GM18519 (cell line): ENCODE measurements at regions not wholly inside any gene's neighbourhood (a gene's known extent, or its start where the extent isn't known, plus 50 kb on each side); places are given as distances from the start of the nearest gene placed in this dataset.

ENCODE experiments used
- ATAC-seq: cut with Tn5 transposase; IDR thresholded peaks from one replicate; pipeline ENCODE4 v1.9.1; 2021; ENCODE audit warnings: mild to moderate bottlenecking, moderate library complexity; ENCODE audit not compliant: unreplicated experiment, low FRiP score

DNA sequence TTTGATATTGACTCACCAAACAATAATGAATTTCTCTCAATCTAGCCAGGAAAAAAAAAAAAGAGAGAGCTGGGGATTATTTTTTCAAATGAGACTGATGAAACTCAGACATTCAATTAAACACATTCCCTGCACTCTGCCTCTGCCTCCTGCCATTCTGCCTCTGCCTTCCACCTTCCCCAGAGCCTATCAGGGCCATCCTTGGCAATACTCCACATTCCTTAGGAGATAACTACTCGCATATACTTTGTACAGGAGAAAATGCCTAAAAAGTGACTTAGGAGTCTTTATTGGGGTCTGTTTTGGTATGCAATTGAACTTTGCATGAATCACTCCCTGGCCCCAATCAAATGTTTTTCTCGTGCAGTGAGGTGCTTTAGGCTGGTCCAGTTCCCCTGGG lies 246.6 kb upstream of the PLET1 start:
- ATAC-seq = no peak

DNA sequence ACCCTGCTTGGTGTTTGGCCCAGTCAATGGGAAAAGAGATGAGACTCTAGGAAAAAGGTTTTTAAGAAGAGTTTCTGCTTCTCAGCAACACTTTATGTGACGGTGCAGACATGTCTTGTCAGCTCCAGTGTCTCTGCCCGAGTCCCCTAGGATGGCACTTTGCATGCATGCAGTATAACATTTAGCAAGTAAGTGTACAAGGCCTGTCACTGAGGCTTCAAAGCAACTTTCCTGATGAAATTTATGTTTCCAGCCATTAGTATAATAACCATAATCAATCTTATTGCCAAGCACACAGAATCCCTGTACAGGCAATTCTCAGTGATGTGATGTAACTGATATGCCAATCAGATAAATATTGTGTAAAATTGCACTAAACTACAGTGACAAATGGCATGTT lies 248.1 kb upstream of the PLET1 start:
- ATAC-seq = no peak

DNA sequence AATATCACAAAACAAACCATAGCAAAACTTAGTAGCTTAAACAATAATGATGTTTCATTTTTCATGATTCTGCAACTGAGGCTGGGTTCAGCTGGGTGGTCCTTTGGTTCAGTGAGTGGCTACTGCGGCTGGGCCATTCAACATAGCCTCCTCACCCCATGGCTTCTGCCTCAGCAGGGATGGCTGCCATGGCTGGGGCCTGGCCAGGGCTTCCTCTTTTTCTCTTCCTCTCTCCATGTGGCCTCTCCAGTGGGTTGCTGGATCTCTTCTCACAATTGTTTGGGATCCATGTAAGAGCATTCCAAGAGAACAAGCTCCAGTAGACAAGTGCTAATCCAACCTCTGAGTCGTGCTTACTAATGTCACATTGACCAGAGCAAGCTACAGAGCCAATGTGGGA lies 248.6 kb upstream of the PLET1 start:
- no peak for ATAC-seq

DNA sequence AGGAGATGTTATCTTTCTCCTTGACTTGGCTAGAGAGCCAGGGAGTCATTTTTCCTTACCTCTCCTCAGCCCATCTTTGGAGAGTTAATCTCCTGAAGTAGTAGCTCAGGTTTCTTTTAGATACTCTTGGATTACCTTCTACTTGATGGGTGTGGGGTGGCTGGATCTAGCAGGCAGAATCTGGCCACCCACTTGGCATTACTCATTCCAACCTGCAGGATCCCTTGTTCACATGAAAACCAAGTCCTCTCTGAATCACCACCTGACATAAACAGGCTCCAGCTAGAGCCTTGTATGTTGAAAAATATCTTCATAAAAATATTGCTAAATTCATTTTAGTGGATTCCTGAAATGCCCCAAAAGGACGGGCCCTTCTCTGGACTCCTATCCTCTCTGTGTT lies 250.6 kb upstream of the PLET1 start:
- ATAC-seq = no peak

DNA sequence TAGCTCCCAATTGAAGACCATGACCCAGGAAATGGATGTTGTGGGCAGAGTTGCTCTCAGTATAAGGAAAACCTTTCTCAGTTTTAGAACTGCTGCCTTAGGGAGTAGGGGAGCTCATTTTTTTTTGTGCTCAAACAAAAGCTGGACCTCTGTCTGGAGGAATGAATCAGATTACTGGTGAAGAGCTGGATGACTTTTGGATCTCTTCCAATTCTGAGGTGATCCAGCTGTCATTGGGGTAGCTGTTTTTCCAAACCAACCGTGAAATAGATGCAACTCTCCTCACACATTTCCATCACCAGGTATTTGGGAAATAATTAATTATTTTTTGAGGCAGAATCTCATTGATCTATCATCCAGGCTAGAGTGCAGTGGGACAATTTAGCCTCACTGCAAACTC lies 251.3 kb upstream of the PLET1 start:
- no peak for ATAC-seq

DNA sequence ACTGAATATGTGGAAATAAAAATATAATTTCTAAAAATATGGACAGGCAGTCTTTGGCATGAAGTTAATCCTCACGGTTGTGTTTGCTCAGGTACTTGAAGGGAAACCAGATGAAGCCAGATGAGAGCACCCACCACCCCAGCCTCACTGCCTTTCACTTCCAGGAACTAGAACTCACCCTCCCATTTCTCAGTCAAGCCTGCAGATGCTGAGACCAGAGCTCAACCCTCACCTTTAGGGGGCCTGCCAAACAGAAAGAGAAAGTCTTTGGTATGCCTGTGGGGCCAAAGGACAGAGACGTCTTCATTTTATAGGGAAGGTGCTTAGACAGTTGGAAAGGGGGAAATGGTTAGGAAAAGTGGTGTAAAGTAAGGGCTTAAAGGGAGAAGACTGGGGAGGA lies 252.8 kb upstream of the PLET1 start:
- no peak for ATAC-seq

DNA sequence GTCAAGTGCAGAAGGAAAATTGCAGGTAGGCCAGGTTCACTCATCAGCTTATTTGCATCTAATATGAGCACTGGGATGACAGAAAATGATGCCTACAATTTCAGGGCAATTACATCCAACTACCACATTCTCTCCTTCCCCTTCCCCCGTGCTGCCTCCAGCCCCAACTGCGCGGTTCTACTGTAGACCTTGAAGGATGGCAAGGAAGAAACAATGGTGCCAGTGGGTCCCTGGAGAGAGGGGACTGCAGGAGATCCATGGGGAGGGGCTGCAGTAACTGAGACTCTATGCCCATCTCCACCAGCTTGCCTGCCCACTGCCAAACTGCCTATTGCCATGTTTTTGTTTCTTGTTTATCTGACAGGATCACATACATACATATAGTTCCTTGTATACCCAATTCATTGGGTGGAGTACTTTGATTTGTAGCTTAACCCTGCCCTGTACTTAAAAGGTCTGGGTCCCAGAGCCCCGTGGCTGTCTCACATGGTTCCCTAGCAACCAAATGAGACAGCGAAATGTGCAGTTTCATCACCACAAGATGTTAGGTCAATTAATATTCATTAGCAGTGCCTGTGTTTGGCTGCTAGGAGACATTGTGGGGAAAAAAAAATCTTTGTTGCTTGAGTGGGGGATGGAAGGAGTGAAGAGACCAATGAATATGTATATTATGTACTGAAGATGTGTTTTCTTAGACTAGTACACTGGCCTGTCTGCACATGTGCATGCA lies 253.5 kb upstream of the PLET1 start:
- no peak for ATAC-seq

DNA sequence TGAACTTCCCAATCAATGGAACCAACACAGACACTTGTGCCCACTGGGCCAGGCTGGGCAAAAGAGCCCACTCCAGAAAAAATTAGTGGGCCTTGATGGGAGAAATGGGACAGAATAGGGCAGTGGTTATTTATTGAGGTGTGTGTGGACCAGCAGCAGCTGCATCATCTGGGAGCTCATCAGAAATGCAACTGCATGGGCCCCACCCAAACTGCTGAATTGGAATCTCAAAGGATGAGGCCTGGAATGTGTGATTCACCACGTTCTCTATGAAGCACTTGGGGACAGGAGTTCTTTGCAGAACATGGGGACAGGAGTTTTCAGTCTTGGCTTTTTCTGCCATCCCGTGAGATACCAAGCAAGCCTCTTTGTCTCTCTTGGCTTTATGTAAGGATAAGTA lies 255.6 kb upstream of the PLET1 start:
- ATAC-seq = no peak

DNA sequence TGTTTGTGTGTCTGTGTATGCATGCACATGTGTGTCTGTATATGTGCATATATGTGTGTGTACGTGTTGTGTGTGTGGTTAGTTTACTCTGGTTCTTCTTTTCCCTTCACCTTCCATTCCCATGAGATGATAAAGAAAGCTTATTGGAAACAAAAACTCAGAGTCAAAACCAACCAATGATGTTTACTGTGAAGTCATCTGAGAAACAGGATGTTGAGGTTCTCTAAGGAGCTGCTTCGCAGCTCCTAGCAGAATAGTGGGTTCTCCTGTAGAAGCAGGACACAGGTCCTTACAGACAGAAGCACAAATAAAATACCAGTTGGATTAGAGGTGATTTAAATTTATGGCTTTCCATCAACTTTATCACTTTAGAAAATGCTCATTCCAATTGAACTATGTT lies 256.1 kb upstream of the PLET1 start:
- no peak for ATAC-seq

DNA sequence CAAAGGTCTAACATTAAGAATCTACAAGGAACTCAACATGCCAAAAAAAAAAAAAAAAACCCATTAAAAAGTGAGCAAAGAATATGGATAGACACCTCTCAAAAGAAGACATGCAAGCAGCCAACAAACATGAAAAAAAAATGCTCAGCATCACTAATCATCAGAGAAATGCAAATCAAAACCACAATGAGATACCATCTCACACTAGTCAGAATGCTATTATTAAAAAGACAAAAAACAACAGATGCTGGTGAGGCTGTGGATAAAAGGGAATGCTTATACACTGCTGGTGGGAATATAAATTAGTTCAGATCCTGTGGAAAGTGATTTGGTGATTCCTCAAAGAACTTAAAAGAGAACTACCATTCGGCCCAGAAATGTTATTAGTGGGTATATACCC lies 257.7 kb upstream of the PLET1 start:
- no peak for ATAC-seq

DNA sequence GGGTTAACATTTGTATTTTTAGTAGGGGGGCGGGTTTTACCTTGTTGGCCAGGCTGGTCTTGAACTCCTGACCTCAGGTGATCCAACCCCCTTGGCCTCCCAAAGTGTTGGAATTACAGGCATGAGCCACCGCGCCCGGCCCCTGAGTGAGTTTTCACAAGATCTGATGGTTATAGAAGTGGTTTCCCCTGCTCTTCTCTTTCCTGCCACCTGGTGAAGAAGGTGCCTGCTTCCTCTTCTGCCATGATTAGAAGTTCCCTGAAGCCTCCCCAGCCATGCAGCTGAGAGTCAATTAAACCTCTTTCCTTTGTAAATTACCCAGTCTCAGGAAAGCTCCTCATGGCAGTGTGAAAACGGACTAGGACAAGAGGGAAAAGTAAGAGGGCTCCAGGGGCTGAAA lies 259.1 kb upstream of the PLET1 start:
- ATAC-seq = no peak

DNA sequence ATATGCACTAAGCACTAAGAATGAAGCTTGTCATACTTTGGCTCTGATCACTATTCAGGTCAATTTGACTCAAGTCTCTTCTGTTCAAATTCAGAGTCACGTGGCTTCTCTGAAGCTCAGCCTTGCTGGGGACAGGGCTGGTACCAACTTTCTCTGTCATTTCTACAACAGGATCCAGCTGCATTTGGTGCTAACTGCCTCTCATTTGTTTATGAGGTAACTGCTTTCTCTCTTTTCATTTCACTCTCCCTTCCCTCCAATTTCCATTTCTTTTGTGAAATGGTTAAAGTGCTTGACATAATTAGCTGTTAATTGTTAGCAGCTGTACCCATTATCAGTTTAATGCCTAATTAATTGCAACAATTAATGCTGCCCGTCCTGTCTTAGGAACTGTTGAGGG lies 259.7 kb upstream of the PLET1 start:
- no peak for ATAC-seq

DNA sequence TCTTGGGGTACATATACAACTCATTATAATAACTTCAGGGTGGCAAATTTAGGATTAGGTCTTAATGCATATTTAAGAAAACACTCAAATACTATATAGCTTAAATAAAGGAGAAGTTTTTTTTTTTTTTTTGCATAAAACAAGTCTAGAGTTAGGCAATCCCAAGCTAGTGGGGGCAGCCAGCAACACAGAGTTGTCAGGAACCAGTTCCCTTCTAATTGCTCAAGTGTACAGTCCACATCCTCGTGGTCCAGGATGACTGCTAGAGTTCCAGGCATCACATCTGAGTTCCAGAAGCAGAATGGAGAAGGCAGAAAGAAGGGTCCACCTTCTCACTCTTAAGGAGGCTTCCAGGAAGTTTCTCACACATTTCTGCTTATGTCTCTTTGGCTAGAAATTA lies 261.9 kb upstream of the PLET1 start:
- no peak for ATAC-seq

DNA sequence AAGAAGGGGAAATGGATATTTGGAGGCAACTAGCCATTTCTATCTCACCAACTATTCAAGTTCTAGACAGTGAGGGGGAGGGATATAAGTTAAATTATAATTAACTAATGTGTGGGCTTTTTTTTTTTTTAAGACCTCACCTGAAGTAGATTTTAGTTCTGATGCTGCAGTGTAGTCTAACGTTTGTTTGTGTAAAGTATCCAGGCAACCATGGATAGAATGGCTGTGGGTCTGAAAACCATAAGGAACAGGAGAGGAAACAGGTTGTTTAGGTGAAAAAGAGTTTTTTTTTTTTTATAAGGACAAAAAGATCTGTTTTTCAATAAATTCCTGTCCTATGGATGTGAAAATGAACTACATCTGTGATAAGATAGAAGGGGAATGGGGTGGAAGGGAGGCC lies 262.4 kb upstream of the PLET1 start:
- no peak for ATAC-seq

DNA sequence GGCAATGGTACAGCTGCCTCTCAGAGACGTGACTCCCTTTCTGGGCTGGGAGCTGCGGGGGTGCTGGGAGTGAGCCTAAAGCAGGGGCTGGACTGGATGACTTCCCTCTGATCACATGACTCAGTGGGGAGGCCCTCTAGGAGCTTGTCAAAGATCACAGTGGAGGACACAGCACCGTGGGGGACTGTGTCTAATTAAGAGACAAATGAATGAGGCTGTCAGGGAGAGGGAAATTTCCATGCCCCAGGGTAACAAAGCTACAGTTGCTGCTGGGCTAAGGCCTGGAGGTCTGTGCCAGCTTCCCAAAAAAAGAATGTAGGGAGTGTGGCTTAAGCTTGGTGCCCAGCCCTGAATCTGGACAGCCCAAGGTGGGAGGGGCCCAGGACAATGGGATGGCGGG lies 262.8 kb upstream of the PLET1 start:
- ATAC-seq = no peak

DNA sequence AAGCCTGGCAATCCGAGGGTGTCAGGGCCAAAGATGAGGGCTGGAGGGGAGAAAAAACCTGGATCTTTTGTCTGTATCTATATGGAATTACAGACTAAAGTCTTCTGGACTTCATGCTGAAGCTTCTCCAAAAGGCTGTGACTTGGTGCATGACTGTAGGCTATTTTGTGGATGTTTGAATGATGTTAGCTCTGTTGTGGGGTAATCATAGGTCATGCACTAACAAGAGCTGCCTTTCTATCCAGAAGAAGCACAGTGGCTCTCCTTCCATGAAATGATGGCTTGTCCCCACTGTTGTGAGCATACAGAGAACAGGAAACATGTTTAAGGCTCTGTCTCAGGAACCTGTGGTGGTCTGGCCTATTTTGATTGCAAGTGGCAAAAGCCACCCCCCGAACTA lies 263.3 kb upstream of the PLET1 start:
- ATAC-seq = no peak

DNA sequence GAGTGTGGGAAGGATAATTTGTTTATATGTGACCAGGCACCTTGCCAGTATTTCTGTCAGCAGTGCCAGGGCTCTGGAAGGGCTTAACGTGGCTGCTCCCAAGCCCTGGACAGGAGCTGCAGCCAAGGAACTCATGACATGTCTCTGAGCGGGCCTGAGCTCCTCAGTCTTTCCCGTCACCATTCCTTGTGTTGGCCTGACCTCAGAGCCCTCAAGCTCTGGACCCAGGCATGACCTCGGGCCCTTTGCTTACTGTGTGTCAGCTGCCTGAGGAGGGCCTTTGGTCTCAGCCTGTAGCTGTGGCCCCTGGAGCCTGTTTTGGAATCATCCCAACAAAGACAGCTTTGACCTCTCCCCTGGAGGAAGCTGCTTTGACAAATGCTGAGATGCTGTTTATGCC lies 264.1 kb upstream of the PLET1 start:
- ATAC-seq = no peak

DNA sequence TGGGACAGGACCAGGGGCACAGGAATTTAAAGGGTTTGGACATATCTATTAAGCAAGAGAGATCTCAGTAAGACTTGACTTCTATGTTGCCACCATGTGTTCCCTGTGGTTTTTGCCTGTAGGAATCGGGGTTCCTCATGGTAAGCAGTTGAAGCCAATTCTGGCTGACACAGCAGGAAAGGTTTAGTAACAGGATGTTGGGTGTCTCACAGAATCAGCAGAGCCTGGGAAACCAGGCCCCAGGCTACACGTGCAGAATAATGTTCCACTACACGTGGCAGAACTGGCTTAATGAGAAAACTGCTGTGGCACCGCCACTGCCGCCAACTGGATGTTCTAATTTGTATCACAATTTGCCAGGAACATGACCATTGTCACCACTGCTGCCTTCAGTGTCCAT lies 264.6 kb upstream of the PLET1 start:
- no peak for ATAC-seq

DNA sequence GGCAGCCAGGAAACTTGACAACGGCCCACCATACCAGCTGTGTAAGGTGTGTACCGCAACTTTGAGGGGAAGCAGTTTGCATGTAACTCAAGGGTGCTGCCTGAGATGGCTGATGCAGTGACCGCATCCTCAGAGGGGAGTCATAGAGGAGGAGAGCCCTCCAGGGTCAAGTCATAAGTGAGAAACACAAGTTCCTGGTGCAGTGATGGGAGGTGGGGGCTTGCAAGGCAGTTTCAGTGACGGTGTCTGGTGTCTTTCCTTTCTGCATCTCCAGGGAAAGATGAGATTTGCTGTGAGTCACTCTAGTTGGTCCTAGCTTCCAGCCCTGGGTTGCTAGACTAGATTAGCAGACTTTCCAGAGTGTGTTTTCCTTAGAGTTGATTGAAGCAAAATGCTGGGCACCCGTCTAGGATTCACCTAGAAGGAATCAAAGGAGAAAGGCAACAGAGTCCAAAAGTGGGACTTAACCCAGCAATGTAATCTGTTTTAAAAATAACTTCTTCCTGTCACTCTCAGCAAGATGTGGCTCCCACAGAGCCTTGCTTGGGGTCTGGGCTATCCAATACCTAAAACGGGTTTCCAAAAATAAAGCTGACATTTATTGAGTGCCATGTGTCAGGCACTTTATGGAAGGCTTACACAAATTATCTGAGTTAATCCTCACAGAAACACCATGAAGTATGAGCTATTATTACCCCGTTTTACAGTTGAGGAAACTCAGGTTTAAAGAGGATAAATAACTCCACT lies 265.4 kb upstream of the PLET1 start:
- ATAC-seq = no peak

DNA sequence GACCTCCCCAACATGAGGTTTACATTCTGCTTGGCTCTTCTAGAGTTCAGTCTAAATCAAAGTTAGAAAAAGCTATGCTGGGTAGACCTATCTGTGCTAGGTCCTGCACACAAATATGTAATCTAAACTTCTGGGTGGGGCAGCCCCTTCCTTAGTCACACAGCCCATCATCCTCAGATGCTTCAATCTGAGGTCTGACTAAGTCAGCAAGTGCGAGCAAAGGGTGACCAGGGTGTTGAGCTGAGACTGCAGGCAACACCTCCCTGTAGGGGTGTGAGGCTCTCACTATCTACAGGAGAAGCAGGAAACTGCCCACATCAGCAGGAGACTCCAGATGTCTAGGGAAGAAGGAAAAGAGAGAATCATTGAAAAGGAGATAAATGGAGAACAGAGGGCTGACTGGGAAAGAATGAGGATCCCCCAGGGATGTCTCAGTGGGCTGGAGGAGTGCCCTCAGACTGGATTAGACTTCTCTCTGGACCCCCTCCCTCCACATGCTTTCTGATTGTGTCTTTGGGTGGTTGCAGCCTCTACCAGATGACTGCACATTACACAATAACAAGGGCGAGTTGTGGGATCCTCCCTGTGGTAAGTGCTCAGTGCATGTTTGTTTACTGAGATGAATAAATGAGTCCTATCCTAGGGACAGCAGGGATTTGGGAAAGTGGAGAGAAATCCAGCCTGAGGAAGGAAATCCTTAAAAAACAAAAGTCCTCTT lies 266.2 kb upstream of the PLET1 start:
- no peak for ATAC-seq

DNA sequence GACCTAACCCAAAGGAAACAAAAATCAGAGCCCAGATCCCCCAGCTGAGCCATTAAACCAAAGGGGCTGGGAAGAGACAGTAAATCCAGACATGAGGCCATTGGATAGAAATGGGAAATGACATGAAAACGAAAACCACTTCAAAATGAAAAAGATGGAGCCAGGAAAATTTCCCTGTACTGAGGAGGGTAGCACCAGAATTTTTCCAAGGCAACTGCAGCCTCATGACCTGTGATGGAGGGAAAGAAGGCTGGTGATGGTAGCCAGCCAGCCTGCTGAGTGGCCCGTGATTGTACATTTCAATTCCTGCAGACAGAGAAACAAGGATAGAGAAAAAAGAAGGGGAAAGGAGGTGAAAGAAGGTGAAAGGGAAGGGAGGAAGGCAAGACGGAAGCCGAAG lies 268.4 kb upstream of the PLET1 start:
- ATAC-seq = no peak

DNA sequence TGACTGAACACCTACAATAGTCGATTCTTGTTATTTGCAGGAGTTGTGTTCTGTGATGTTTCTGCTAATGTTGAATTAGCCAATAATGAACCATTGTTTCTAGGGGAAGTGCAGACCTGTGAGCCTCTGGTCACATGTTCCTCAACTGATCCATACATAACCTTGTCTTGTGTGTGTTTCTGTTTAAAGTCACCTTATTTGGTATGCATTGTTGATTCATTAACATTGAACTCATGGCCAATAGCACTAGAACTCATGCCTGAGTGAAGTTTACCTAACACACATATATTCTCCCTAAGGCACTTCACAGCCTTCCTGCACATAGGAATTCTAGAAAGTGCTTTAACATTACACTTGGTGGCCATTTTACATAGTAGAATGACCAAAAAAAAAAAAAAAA lies 271.8 kb upstream of the PLET1 start:
- ATAC-seq = no peak
